Stimulated activated CD8-positive, alpha-beta memory T cell treated with anti-CD3 and anti-CD28 coated beads, Interleukin-7, amount 100 ng/mL, for 48 hours (primary cell): ENCODE measurements at regions not wholly inside any gene's neighbourhood (a gene's known extent, or its start where the extent isn't known, plus 50 kb on each side); places are given as distances from the start of the nearest gene placed in this dataset.
"Not testable (repeated sequence)": the region's sequence is repeated elsewhere in the genome, so short reads cannot be mapped to it uniquely, and the experiment has no call there.

Experiments
- DNase-seq, 2 donors: peaks; one replicate each; pipeline ENCODE4 v3.0.0-alpha.2; 2020; ENCODE audit warnings: low read depth in 1 of 2; ENCODE audit errors: extremely low read depth in 1 of 2

- DNase-seq, result no peak
These were observed 87.2 kb upstream of the KIF5B start for GRCh38 chr10:32143302-32143847.

DNA sequence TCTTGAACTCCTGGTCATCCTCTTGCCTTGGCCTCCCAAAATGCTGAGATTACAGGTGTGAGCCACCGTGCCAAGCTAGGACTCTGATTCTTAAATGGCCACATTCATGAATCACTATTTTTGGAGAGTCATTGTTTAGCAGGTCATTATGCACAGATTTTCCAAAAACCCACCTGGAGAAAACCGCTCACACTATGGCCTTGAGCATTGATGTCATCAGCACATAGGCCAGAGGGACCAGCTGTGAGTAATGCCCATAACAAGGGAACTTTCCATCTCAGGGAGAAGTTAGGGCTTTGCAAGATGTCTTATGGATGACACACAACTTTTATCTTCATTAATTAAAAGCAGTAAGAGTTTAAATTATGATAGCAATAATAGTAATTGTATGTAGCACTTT lies 86.4 kb upstream of the KIF5B start:
- no peak for DNase-seq

- no peak for DNase-seq
These were observed 85.0 kb upstream of the KIF5B start for GRCh38 chr10:32141018-32141807.

DNA sequence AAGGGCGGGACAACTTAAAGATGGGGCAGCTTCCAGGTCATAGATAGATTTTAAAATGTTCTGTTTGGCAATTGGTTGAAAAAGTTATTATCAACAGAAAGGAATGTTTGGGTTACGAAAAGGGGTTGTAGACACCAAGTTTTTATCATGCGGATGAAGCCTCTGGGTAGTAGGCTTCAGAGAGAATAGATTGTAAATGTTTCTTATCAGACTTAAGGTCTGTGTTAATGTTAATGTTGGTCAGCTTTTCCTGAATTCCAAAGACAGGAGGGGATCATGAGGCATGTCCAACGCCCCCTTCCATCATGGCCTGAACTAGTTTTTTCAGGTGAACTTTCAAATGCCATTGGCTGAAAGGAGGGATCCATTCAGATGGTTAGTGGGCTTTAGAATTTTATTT lies 84.2 kb upstream of the KIF5B start:
- DNase-seq, result no peak

DNA sequence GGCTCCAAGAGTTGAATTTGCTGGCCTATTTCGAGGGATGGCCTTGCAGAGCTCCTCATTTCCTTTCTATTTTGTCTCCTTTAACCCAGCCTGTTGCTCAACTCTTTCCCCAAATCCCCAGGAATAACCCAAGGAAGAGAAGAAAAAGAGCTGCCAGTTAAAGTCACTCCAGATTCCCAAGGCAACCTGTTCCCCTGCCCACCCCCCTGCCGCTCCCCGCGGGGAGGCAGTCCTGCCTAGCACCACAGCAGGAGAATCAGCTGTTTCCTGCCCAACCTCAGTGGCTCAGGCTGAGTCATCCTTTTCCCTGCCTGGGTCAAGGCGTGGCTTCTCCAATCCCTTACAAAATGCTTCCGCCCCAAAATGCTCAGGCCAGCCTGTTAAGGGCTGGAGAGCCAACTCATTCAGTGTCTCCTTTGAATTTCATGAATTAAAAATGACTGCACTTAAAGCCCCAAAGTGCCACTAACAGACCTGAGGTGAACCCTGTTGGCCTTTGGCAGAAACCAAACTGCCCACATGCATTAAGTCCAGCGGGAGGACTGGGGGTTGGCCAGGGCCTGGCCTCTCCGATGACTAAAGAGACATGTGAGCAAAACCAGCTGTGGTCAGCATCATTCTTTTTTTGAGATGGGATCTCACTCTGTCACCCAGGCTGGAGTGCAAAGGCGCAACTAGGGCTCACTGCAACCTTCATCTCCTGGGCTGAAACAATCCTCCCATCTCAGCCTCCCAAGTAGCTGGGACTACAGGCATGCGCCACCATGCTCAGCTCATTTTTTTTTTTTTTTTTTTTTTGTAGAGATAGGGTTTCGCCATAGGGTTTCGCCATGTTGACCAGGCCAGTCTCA lies 83.2 kb upstream of the KIF5B start:
- no peak for DNase-seq

DNA sequence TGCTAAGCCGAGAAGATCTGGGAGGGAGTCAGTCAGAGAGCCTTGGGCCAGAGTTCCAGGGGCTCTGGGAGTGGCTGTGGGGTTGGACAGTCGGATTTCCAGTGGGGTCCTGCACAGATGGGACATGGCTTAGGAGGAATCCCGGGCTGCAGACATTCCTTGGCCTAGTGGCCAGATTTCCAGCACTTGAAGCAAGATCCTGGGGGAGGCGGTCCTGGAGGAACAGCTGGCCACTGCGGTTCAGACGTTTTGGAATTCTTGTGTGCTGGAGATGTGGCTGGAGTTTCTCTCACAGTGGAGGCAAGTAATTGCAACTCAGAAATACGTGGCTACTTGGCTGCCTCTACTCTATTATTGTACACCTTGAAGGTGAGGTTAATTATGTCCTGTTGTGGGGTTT lies 80.7 kb upstream of the KIF5B start:
- not testable (repeated sequence) for DNase-seq

DNA sequence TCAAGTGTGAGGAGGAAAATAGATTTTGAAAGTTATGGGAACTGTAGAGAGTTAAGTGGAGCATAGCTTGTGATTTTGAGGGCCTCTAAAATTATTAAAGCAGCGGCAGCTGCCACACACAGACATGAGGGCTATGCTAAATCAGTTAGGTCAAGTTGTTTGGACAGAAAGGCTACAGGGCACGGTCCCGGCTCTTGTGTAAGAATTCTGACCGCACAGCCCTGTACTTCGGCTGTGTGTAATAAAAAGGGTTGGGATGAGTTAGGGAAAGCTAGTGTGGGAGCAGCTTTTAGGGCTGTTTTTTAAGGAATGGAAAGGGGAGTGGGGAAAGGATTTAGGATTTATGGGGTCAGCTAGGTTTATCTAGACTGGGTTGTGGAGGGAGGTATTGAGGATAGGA lies 79.6 kb upstream of the KIF5B start:
- not testable (repeated sequence) for DNase-seq

GRCh38 chr10:32132357-32132946 lies 76.2 kb upstream of the KIF5B start:
- DNase-seq, result no peak

GRCh38 chr10:32131388-32131787 lies 75.2 kb upstream of the KIF5B start:
- no peak for DNase-seq

DNA sequence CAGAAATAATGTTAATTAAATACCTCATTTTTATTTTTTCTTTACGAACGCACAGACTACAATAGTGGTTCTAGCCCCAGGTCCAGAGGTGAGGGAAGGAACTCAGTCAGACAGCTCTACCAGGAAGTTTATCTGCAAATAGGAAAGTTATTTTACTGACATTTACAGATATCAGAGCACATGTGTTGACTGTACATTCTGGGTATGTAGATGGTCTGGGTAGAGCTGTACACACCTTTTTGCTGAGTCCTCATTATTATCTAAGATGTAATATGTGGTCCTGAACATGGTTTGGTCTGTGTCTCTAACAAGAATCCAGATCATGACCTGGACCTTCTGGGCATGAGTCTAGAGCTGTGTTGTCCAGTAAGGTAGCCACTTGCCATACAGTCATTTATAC lies 74.6 kb upstream of the KIF5B start:
- DNase-seq, result no peak

DNA sequence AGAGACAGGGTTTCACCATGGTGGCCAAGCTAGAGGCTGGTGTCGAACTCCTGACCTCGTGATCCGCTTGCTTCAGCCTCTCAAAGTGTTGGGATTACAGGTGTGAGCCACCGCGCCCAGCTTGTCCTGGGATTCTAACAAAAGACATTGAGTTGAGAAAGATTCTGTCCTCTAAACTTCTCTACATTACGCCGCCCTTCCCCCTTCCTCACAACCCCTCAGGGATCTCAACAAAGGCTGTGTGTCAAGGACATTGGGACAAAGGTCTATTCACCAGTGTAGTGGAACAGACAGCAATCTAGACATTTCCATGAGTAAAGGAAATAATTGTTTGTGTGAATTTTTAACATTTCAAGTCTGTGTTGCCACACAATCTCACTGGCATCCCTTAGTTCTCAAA lies 68.8 kb upstream of the KIF5B start:
- no peak for DNase-seq

DNA sequence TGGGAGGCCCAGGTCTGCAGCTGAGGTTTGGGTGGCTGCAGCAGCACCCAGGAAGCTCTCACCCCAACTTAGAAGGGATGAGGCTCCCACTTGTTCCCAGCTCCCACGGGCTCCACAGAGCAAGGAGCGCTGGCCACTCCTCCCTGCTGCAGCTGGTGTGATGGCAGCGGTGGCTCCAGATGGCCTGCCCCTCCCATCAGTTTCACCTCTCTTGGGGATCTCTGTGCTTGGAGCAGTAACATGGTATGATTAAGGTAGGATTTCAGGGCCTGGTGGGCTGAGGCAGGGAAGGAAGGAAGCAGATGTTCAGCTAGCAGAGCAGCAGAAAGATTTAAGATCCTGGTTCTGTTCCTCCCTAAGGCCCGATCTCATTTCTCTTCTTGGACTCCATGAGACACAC lies 66.8 kb upstream of the KIF5B start:
- no peak for DNase-seq

- no peak for DNase-seq
These were observed 65.4 kb upstream of the KIF5B start for GRCh38 chr10:32121648-32122047.

GRCh38 chr10:32120147-32120546 lies 63.9 kb upstream of the KIF5B start:
- DNase-seq, result no peak

GRCh38 chr10:32114508-32114907 lies 58.3 kb upstream of the KIF5B start:
- DNase-seq, result no peak

DNA sequence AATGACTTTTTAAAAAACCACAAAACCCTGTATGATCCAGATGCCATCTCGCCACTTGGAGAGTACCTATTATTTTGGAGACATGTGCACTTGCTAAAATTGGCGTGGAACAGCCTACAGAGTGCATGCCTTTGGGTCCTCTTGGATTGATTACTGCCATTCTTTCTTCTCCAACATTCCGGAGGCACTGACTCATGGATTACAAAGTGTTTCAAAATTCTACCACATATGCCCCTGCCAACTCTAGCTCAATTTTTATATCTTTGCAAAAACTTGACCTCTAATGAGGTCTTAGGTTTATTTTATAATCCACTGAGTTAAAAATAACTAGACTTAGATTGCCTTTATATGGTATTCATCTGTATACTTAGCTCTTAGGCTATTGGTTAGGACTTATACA lies 55.8 kb upstream of the KIF5B start:
- DNase-seq, result no peak

DNA sequence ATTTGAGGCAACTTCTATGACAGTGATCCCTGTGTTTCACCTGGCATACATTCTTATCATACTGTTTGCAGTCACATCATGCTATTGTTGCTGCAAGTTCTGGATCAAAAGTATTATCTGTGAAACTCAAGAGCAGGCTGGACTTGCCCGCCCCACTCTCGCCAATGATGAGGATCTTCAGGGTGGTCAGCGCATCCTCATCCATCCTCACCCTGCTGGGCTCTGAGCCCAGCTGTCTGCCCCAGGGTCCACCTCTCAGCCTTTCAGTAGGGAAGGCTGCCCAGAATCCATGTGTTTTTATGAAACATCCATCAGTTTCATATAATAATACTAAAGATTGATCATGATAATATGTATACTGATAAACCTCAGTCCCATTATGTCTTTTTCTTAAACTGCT lies 55.4 kb upstream of the KIF5B start:
- no peak for DNase-seq

DNA sequence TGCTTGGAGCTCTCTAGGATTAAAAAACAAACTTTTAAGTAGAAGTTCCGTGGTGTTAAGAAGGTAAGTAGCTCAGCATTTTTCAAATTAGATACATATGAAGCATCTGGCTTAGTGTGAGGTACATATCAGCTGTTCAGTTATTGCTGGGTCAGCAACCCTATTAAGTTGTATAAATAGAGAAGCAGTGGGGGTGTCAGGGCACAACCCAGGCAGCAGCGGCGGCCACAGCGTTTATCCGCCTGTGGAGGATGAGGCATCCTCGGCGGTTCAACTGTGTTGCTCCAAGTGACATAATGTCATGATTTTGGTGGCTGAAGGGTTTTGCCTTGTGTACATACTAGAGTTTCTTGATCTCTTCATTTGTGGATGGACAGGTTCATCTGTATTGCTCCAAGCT lies 54.6 kb upstream of the KIF5B start:
- no peak for DNase-seq

DNA sequence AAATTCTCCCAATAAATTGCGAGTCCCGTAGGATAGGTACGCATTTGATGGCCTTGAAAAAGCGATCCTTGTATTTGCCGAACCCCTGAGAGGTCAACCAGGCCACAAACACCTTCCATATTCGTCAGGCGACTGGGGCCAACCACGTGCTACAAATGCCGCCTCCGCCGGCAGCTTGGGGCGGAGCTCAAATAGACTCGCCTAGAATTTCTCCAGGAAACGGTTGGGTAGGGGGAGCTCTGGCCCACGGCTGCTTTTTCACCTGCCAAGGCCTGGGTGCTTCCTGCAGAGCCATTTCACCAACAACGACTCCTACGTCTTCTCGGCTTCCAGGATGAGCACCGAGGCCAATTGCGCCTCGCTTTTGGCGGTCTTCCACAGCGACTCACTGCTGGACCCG lies 53.4 kb upstream of the KIF5B start:
- no peak for DNase-seq
